GM21723 (cell line): ENCODE measurements at regions not wholly inside any gene's neighbourhood (a gene's known extent, or its start where the extent isn't known, plus 50 kb on each side); places are given as distances from the start of the nearest gene placed in this dataset.
"Not testable (repeated sequence)": the region's sequence is repeated elsewhere in the genome, so short reads cannot be mapped to it uniquely, and the experiment has no call there.

Experiments used
- ATAC-seq: cut with Tn5 transposase; IDR thresholded peaks from one replicate; pipeline ENCODE4 v1.9.1; 2021; ENCODE audit warnings: mild to moderate bottlenecking, moderate library complexity; ENCODE audit not compliant: unreplicated experiment

GRCh38 chr5:6115852-6116251 lies 262.5 kb downstream of the MED10 start:
- no peak for ATAC-seq

DNA sequence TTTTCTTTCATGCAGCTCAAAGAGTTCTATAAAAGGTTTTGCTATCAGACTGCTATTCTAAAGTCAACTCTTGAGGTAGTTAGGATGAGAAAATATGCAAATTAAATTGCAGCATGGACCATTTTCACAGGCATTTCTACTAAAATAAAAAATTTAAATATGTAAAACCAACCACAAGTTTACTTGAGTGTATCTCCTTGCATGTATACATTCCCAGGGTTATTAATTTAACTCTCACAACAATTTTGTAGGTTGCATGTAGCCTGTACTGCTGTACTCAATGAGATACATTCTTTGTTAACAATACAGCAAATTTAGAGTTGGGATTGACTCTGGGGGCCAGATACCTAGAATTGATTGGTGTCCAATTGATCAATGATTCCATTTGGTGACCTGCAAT lies 265.8 kb downstream of the MED10 start:
- ATAC-seq, result no peak

- ATAC-seq, result no peak
These were observed 266.2 kb downstream of the MED10 start for GRCh38 chr5:6112125-6112524.

GRCh38 chr5:6111131-6111530 lies 267.2 kb downstream of the MED10 start:
- no peak for ATAC-seq

- no peak for ATAC-seq
These were observed 267.8 kb downstream of the MED10 start for GRCh38 chr5:6110441-6111005.

DNA sequence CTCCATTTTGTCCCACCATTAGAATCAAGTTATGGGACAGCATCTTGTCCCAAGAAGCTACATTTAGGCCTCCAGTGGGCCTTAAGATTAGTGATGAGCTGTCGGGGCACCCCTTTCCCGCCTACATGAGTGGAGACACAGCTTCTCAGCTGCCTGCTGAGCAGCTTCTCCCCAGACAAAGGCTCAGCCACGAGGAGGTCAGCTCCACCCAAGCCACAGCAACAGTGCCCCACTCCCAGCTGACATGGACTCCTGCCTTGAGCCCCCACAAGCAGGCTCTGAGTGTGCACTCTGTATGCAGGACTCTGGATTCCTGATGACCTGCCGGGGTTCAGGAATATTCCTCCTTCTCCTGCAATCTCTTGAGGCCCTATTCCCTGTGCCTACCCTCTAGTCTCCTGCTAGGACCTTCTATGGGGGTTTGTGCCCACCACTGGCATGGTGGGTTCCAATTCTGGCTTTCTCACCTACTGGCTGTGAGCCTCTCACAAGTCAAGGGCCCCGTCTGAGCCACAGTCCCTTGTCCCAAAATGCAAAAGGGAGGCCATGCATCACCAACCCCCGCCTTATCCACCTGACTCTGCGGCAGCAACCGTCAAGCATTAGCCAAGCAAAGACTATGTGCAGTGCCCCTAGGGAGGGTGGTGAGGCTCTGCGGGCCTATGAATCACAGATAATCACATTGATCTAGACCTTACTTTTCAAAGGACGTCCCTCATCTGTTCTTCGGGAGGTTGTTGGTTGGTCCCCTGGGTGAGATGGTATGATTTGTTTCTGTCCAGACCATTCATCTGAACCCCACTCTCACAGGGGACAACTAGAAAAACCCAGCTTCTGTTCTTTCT lies 269.1 kb downstream of the MED10 start:
- ATAC-seq, result no peak

DNA sequence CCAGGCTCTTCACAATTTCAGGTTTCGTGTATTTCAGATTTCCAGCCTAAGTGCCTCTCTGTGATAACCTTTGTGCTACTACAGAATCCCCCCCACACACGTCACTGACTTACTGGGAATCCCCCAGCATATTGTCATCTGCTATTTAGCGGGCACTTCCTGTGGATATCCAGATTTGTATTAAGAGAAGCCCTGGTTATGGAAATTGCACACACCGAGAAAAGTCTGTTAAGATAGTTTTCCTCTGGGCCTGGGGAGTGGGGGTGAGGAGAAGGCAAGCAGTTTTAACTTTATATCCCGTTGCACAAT lies 269.9 kb downstream of the MED10 start:
- ATAC-seq, result no peak

- ATAC-seq, result no peak
These were observed 270.4 kb downstream of the MED10 start for GRCh38 chr5:6107675-6108539.

DNA sequence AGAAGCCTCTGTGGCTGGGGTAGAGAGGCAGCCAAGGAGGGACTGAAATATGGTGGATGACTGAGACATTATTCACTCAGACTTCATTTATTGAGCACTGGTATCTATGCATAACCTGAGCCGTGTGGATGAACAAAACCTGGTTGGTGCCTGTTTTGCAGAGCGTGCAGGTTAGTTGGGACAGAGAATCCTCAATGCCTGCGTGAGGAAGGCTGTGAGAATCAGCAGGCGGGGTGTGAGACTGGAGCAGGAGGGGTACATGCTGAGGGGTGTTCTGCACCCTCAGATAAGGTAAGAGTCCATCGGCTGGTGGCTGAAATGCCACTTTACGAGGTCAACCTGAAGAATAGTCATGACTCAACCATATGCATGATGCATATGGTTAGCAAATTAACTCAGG lies 271.6 kb downstream of the MED10 start:
- ATAC-seq, result no peak

DNA sequence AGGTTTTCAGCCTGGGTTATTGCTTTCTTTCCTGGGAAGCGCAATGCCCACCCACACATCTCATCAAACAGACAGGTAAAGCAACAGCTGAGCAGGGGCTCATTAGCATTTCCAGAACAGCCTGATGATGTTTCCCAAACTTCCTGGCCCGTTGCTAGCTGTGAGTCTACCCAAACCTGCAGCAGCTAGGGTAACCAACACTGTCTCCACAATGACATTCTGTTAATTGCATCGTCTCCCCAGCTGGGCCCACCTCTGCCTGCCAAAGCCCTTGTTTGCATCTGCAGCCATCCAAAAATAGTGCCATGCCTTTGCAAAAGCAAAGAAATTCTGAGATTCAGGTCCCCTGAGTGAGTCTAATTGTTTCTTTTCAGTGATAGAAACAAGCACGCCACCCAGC lies 273.0 kb downstream of the MED10 start:
- no peak for ATAC-seq

- ATAC-seq, result no peak
These were observed 282.2 kb downstream of the MED10 start for GRCh38 chr5:6096101-6096500.

- ATAC-seq, result not testable (repeated sequence)
These were observed 284.2 kb downstream of the MED10 start for GRCh38 chr5:6094180-6094579.

GRCh38 chr5:6090838-6091237 lies 287.5 kb downstream of the MED10 start:
- ATAC-seq, result no peak

DNA sequence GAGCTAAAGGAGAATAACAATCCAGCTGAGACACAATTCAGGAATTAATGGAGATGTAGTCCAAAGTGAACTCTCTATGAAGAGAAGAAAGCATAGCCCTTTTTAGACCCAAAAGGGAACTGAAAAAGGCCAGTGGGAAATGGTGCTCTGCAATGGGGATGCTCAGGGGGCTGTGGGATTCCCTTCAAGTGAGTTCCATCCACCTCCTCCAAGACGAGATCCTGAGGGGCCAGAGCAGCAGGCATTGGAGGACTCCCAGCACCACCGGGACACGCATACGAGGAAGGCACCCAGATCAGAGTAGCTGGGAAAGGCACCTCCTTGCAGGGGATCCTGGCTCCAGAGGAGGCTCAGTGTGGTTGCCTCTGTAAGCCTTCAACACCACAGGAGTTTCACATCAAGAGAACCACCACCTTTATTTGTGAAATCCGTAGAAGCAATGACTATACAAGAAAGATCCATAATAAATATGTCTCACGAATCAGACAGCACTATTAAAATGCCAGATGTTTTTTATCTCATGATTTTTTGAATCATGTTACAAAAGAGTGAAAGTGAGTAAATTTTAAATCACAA lies 288.2 kb downstream of the MED10 start:
- no peak for ATAC-seq

DNA sequence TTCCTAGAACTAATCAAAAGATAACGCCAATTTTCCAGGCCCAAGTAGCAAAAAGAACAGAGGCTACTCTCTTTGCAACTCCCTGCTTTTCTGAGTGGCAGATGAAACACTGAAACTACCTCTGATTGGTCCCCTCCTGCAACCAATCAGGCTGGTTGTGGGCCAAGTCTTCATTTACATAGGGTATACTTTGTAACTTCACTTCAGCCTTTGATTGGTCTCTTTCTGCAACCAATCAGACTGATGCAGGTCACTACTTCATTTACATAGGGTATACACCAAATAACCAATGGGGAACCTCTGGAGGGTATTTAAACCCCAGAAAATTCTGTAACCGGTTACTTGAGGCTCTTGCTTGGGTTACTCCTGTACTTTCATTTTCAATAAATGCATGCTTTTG lies 289.6 kb downstream of the MED10 start:
- ATAC-seq, result no peak

DNA sequence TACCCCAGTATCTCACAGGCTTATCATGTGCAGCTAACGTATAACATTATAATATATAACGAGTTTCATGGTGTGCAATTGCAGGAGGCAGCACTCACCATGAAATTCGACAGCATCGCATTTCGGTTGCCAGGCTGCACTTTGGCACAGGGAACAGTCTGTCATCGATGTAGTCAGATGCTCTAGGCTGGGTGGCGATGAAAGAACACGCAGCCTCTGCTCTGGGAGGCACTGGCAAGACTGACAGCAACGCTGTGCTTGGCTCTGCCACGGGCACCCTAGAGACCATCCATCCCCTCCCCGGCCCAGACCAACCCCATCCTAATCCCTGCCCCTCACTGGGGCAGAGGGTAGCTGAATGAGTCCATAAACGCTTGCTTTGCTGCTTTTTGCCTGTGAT lies 290.8 kb downstream of the MED10 start:
- no peak for ATAC-seq

- ATAC-seq, result no peak
These were observed 291.5 kb downstream of the MED10 start for GRCh38 chr5:6086871-6087270.

DNA sequence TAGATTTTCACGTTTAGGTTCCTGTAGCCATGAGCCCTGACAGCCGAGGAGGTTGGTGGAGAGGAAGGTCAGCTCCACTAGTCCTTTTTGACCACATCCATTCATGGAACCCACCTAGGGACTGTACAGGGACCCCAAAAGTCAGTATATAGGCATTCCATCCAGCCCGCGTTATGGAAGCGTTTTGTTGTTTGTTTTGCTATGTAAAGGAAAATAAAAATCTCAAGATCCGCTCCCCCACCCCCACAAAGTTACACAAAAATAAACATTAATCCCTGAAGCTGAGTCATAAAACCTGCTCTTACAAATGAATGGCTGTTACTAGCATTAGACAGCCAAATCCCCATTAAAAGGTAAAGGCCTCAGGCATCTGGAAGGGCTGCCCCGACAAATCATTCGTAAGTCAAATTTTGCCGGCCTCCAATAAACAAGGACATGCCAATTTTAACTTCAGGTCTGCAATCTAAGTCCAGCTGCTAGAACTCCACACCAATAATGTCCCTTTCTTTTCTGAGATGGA lies 292.9 kb downstream of the MED10 start:
- no peak for ATAC-seq

- no peak for ATAC-seq
These were observed 293.5 kb downstream of the MED10 start for GRCh38 chr5:6084836-6085235.

DNA sequence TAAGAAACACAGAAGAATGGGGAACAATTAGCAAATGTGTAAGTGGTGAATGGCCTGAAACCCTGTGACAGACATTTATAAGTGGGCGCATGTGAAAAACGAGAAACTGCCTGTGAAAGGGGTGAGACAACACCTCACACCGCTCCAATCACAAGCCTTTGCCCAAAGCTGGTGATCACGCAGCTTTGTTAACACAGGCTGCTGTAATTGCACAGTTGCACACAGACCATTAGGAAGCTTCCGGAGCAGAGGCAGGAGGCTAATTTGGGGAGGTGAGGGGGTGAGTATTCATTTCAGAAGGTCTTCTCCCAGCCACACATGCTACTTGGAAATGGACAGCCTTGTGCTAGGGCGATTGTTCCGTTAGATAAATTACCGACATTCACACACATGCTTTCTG lies 294.0 kb downstream of the MED10 start:
- ATAC-seq, result no peak

DNA sequence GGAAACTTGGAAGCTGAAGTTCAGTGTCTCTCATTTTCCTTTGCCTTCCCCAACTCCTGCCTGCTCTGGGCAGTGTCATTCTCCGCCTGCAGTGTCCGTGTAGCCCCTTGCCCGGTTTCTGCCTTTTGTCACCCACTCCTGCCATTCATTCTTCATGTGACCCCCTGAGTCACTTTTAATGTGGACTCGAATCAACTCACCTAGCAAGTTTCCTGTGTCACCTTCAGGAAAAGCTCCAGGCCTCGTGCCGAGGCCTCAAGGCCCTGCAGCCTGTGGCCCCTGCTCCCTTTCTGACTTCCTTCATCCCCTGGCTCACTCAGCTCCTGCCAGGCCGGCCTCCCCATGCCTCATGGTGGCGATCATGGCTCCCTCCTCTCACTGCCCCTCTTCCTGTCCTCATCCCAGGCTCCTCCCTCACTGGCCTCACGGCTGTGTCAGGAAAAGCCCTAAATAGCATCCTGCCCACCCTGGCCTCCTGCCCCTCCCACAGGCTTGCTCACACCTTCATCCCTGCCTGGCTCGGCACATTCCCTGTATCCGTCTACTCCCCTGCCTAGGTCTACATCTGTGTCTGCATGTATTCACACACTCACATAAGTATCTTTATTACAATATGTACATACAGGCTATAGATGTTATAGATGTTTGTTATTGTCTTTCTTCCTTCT lies 294.9 kb downstream of the MED10 start:
- ATAC-seq, result no peak
